ENCODE measurements at regions not wholly inside any gene's neighbourhood (a gene's known extent, or its start where the extent isn't known, plus 50 kb on each side); places are given as distances from the start of the nearest gene placed in this dataset.
"Not testable (repeated sequence)": the region's sequence is repeated elsewhere in the genome, so short reads cannot be mapped to it uniquely, and the experiment has no call there.

DNA sequence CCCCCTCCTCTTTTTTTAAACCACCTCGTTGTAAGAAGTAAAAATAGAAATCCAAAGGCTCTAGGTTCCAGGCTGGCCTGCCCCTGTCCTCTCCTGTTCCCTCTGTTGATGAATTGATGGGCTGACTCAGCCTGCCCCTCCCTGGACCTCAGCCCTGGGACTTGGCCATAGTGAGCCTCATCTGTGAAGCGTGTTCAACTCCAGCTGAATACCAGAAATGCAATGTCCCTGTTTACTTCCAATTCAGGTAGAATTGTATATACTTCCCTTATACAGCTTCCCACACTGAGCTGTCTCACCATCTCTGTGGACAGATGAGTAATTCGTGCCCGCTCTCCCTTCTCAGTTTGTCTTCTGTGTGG is 161.9 kb upstream of the PABPC3 start:
- peaks cover 12% of the 10 kb centered on the region for H3K9me3 ChIP-seq (ENCODE audit: low read length)
- WGBS (ENCODE audit: low lambda C conversion rate), result 57% methylated on average over 4 of the region's 4 CpGs
- intact Hi-C loops (cut with micrococcal nuclease; ENCODE audit: unreplicated experiment); ATAC-seq; FAIRE-seq; POLR2A ChIA-PET; in situ Hi-C loops (cut with HindIII; ENCODE audit: extremely low pct_ligation_motif_present, low pct_unique_long_range_greater_than_20kb); H4K20me1 ChIP-seq (ENCODE audit: insufficient read depth, low read length); H3K4me2 ChIP-seq (ENCODE audit: low read depth, low read length); H3K4me1 ChIP-seq (ENCODE audit: insufficient read depth, low read length); BruUV-seq (replicated peaks); H3K27ac ChIP-seq (ENCODE audit: extremely low read length, insufficient read depth, low read length); DNase-seq (ENCODE audit: low spot score); H2AFZ ChIP-seq (ENCODE audit: low read length); H3K36me3 ChIP-seq (replicated peaks in 1 of 2; ENCODE audit: control insufficient read depth in 1 of 2, insufficient read depth in 2 of 2, low read length in 2 of 2); CTCF ChIA-PET (ENCODE audit: low intra/inter-chr PET ratio, low total read pairs); H3K9ac ChIP-seq (ENCODE audit: insufficient read depth, low read depth, low read length); H3K79me2 ChIP-seq (ENCODE audit: insufficient read depth, low read length); H3K27me3 ChIP-seq (ENCODE audit: control insufficient read depth in 1 of 2, insufficient read depth in 2 of 2, low read length in 2 of 2); H3K4me3 ChIP-seq (replicated peaks in 1 of 3; ENCODE audit: insufficient read depth in 1 of 3, low read depth in 2 of 3, low read length in 3 of 3): not testable (repeated sequence)

DNA sequence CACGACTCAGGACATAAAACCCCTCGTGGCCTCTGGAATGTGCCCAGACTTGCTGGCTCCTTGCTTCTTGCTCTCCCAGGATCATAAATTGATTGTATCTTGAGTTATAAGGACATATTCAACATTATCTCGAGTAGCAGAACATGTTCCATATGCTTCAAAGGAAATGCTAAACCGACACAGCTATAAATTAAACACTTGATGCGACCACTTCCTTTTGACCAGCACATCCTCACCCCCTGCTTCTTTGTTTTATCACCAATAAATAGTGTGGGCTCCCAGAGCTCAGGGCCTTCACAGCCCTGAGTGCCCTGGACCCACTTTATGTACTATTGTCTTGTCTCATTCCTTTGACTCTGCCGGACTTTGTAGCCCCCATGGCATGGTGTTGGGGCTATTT is 157.0 kb upstream of the PABPC3 start:
- Histone ChIP-seq H3K27ac (ENCODE audit: extremely low read length, insufficient read depth, low read length) (no peak overlapping the region), H4K20me1 (ENCODE audit: insufficient read depth, low read length) (no peaks in the 10 kb centered on the region), H2AFZ (ENCODE audit: low read length) (no peak overlapping the region), H3K9me3 (ENCODE audit: low read length) (peaks cover 12% of the 10 kb centered on the region), H3K27me3 (ENCODE audit: control insufficient read depth in 1 of 2, insufficient read depth in 2 of 2, low read length in 2 of 2) (no peaks in the 10 kb centered on the region), H3K4me1 (ENCODE audit: insufficient read depth, low read length) (no peaks in the 10 kb centered on the region), H3K36me3 (replicated peaks in 1 of 2; ENCODE audit: control insufficient read depth in 1 of 2, insufficient read depth in 2 of 2, low read length in 2 of 2) (no peaks in the 10 kb centered on the region), H3K4me3 (replicated peaks in 1 of 3; ENCODE audit: insufficient read depth in 1 of 3, low read depth in 2 of 3, low read length in 3 of 3) (no peak overlapping the region), H3K9ac (ENCODE audit: insufficient read depth, low read depth, low read length) (no peak overlapping the region), H3K4me2 (ENCODE audit: low read depth, low read length) (no peak overlapping the region), H3K79me2 (ENCODE audit: insufficient read depth, low read length) (no peaks in the 10 kb centered on the region)
- 4% methylated on average over 4 of the region's 6 CpGs for WGBS (ENCODE audit: low lambda C conversion rate)
- DNase-seq (ENCODE audit: low spot score), result no peak
- no peak for FAIRE-seq
- ATAC-seq, result no peak
- intact Hi-C loops (cut with micrococcal nuclease; ENCODE audit: unreplicated experiment), result no loop called here
- no TSS peak for BruUV-seq (replicated peaks)
- in situ Hi-C loops (cut with HindIII; ENCODE audit: extremely low pct_ligation_motif_present, low pct_unique_long_range_greater_than_20kb), result no loop called here
- ChIA-PET POLR2A (no interaction called here), CTCF (ENCODE audit: low intra/inter-chr PET ratio, low total read pairs) (no interaction called here)
- TF ChIP-seq KLF13 (CRISPR knock-in tag; IDR thresholded peaks at IDR 0.05) (no peak), ZFP90 (CRISPR knock-in tag; IDR thresholded peaks at IDR 0.05; ENCODE audit: borderline replicate concordance) (no peak), ZNF230 (CRISPR knock-in tag; IDR thresholded peaks at IDR 0.05) (no peak), FOXP1 (IDR thresholded peaks at IDR 0.05) (no peak), FOXP1 (CRISPR knock-in tag; IDR thresholded peaks at IDR 0.05) (no peak)

DNA sequence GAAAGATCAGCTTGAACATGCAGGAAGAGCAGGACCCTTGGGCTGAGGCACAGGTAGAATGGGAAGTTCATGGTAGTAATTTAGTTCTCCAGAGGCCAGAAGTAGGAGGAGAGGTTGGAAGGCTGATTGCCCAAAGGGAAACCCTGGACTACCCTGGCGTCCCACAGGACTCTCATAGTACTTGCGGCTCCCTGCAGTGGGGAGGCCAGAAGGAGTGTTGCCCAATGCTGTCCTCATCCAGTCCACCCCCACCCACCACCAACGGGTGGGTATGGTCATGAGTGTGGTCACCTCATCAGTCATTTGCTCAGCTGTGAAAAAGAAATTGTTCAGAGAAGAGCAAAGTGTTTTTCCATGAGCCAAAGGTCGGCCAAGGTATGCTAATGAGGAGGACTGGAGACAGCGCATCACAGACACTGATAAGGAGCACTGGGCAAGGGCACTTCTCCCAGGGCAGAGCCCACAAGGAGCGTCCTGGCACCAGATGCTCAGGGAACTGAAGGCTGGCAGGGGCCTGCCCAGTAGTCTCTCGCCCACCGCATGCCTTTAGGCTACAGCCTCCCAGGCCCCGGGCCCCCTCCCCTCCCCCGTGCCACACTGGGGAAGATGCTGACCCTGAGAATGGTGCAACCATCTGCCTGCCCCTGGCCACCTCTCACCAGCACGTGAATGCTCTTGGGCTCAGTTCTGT is 154.8 kb upstream of the PABPC3 start:
- H4K20me1 ChIP-seq (ENCODE audit: insufficient read depth, low read length); H3K36me3 ChIP-seq (replicated peaks in 1 of 2; ENCODE audit: control insufficient read depth in 1 of 2, insufficient read depth in 2 of 2, low read length in 2 of 2); H3K9ac ChIP-seq (ENCODE audit: insufficient read depth, low read depth, low read length); H3K79me2 ChIP-seq (ENCODE audit: insufficient read depth, low read length); H3K27ac ChIP-seq (ENCODE audit: extremely low read length, insufficient read depth, low read length); DNase-seq (ENCODE audit: low spot score); H2AFZ ChIP-seq (ENCODE audit: low read length); CTCF ChIA-PET (ENCODE audit: low intra/inter-chr PET ratio, low total read pairs); in situ Hi-C loops (cut with HindIII; ENCODE audit: extremely low pct_ligation_motif_present, low pct_unique_long_range_greater_than_20kb); H3K4me1 ChIP-seq (ENCODE audit: insufficient read depth, low read length); BruUV-seq (replicated peaks); intact Hi-C loops (cut with micrococcal nuclease; ENCODE audit: unreplicated experiment); H3K4me2 ChIP-seq (ENCODE audit: low read depth, low read length); H3K27me3 ChIP-seq (ENCODE audit: control insufficient read depth in 1 of 2, insufficient read depth in 2 of 2, low read length in 2 of 2); POLR2A ChIA-PET; H3K4me3 ChIP-seq (replicated peaks in 1 of 3; ENCODE audit: insufficient read depth in 1 of 3, low read depth in 2 of 3, low read length in 3 of 3); ATAC-seq; FAIRE-seq: not testable (repeated sequence)
- WGBS (ENCODE audit: low lambda C conversion rate), result 26% methylated on average over 9 of the region's 11 CpGs
- H3K9me3 ChIP-seq (ENCODE audit: low read length), result peaks cover 12% of the 10 kb centered on the region
